NCI-H2171 treated with DMSO at 0.1 percent for 48 hours (cell line): ENCODE measurements at regions not wholly inside any gene's neighbourhood (a gene's known extent, or its start where the extent isn't known, plus 50 kb on each side); places are given as distances from the start of the nearest gene placed in this dataset.
"Not testable (repeated sequence)": the region's sequence is repeated elsewhere in the genome, so short reads cannot be mapped to it uniquely, and the experiment has no call there.

ENCODE experiments used
- DNase-seq: peaks from one replicate; lab custom pipeline; 2025; lab: John Stamatoyannopoulos, UW

GRCh38 chr4:141290771-141291170 is 70.1 kb downstream of the ZNF330 start:
- DNase-seq: no peak

GRCh38 chr4:141294306-141294705 is 73.6 kb downstream of the ZNF330 start:
- no peak for DNase-seq

- no peak for DNase-seq
These were observed 80.5 kb downstream of the ZNF330 start for GRCh38 chr4:141301216-141301615.

GRCh38 chr4:141302924-141303323 is 82.2 kb downstream of the ZNF330 start:
- DNase-seq: no peak

- no peak for DNase-seq
These were observed 83.7 kb downstream of the ZNF330 start for GRCh38 chr4:141304346-141304745.

GRCh38 chr4:141306331-141306730 is 85.6 kb downstream of the ZNF330 start:
- no peak for DNase-seq

GRCh38 chr4:141307241-141307689 is 86.6 kb downstream of the ZNF330 start:
- DNase-seq: peak; percentile 6

- no peak for DNase-seq
These were observed 89.2 kb downstream of the ZNF330 start for GRCh38 chr4:141309874-141310273.

- DNase-seq: no peak
These were observed 90.8 kb downstream of the ZNF330 start for GRCh38 chr4:141311246-141312204.

- DNase-seq: no peak
These were observed 93.9 kb downstream of the ZNF330 start for GRCh38 chr4:141314627-141315026.

- no peak for DNase-seq
These were observed 108.0 kb downstream of the ZNF330 start for GRCh38 chr4:141328560-141329173.

- no peak for DNase-seq
These were observed 108.5 kb downstream of the ZNF330 start for GRCh38 chr4:141329174-141329569.

GRCh38 chr4:141330616-141331015 is 109.9 kb downstream of the ZNF330 start:
- DNase-seq: no peak

GRCh38 chr4:141331534-141332358 is 111.1 kb downstream of the ZNF330 start:
- no peak for DNase-seq

- DNase-seq: not testable (repeated sequence)
These were observed 111.9 kb downstream of the ZNF330 start for GRCh38 chr4:141332359-141333181.

GRCh38 chr4:141333456-141334230 is 112.9 kb downstream of the ZNF330 start:
- not testable (repeated sequence) for DNase-seq

GRCh38 chr4:141335166-141335565 is 114.5 kb downstream of the ZNF330 start:
- DNase-seq: no peak

- no peak for DNase-seq
These were observed 117.5 kb downstream of the ZNF330 start for GRCh38 chr4:141338238-141338637.

GRCh38 chr4:141339391-141339790 is 118.7 kb downstream of the ZNF330 start:
- no peak for DNase-seq

- DNase-seq: no peak
These were observed 119.3 kb downstream of the ZNF330 start for GRCh38 chr4:141339966-141340365.

- DNase-seq: no peak
These were observed 119.8 kb downstream of the ZNF330 start for GRCh38 chr4:141340458-141340857.
